ENCODE measurements at regions not wholly inside any gene's neighbourhood (a gene's known extent, or its start where the extent isn't known, plus 50 kb on each side); places are given as distances from the start of the nearest gene placed in this dataset.

DNA sequence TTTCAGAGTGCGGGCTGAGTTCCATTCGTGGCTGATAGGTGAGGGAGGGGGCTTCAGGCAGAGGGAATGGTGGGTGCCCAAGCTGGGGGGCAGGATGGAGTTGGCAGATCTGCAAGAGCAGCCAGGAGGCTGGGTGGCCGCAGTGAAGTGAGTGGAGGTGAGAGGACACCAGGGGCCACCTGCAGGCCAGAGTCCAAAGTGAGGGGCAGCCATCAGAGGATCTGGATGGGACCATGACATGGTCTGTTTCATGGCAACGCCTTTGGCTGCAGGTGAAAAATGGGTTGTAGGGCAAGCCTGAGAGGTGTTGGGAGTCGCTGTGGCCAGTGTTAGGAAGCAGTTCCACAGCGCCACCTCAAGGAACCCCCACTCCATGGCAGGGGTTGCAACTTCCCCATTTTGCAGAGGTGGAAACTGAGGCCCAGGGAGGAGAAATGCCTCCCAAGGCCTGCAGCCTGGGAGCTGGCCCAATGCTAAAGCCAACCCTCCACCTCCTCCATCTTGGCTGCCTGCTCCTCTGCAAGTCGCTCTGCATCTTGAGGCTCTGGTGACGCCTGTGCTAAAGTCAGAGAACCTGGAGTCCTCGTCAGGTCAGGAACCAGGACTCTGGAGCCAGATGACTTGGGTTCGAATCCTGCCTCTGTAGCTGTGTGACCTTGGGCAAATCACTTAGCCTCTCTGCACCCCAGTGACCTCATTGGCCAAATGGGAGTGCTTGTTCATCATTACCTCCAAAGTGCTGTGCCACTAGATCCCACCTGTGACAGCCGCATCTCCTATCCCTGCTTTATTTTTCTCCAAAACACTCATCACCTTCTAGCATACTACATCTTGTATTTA lies 153.8 kb downstream of the CEBPB start:
- DNase-seq: no peak

DNA sequence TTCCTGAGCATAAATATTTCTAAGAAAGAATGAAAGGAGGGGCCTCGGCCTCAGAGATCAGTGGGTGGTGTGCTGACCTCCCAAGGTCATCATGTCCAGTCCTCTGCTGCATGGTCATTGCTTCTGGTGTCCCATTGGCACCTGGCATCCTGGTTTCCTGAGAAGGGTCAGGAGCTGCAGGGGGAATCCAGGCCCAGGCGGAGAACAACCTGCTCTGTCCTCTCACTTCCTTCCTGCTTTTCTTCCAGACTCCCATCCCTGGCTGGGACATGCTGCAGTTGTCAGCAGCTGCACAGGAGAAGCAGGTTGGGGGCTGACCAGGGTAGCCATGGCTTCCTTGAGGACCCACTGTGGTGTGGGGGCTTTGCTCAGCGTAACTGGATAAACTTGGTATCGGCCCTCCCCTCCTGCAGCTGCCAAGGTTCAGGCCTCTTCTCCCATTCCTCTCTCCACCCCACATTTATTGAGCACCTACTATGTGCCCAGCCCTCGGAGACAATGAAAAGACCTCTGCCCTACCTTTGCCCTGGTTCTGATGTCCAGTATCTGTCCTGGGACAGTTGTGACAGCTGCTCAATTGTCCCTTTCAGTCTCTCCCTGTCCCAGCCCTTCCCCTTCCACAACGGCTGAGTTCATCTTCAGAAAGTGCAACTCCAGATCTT lies 155.2 kb downstream of the CEBPB start:
- DNase-seq: no peak

DNA sequence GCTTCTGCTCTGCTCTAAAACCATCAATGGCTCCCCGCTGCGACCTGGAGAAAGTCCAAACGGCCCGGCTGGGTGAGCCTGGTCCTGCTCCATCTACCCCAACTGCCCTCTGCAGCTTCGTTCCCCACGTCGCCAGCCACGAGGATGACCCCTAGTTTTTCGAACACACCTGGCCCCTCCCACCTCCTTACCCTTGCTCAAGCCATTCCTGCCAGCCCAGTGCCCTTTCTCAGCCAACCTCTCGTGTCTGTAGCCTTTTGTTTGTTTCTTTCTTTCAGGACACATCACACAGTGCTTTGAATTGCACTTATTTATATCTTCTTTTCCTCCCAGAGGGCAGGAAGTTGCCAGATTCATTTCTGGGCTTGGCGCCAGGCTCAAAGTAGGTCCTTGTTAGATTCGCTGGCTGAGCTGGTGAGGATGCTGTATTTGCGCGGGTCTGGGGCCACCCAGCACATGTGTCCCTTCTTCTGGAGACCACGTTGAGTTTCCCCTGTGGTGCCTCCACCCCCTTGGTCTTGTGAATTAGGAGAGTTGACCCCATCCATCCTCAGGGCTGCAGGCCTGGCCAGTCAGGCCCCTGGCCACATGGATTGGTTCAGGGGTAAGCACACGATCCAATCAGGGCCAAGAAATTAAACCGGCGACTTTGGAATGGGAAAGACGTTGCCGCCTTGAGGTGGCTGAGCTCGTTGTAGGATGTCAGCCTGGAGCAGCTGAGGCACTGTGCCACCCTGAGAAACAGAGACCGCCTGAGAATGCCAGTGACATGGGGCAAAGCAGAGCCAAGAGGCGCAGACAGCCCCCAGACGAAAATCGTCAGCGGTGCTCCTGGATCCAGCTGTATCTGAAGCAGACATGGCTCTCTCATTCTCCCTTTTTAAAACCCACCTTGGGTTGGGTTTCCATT lies 156.0 kb downstream of the CEBPB start:
- peak; percentile 51 to 74 for DNase-seq

DNA sequence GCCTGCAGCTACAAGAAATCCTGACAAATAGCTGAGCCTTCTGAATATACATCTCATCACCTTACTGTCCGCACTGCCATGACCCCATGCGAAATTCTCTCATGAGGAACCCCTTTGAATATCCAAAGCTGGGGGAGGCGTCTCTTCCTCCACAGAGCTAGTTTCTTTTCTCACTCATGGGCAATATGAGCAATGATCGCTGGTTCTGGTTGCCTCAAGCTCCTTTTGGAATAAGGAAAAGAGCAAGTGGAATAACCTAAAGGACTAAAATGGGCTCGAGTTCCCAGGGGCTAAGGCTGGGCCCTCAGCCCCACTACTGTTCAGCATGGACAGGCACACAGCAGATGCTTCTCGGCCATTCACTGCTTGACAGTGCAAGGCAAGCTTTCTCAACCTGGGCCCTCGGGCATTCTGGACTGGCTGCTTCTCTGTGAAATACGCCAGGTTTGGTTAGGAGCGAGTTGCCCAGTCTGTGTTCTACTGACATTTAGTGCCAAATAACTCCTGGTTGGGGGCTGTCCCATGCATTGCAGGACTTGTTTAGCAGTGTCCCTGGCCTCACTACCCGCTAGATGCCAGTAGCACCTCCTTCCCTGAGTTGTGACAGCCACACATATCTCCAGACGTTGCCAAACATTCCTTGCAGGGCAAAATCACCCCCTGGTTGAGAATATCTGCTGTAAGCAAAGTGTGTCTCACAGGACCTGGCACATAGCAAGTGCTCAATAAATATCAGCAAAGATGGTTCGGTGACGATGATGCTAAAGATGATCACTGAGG lies 156.8 kb downstream of the CEBPB start:
- DNase-seq: no peak

DNA sequence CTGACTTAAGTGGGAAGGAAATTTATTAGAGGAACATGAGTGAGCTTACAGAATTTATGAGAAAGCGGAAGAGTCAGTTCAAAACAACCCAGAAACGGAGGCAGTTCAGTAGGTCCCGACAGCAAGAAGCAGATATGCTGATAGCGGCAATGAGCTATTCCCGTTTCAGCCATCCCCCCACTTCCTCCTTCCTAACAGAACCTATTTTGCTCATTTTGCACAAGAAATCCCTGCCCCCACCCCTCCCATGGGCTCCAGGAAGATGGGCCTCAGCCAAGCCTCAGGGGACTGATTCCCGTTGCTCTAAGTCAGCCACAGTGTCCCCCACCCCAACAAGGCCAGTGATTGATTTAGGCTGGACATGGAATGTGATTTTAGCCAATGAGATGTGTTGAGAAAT lies 157.5 kb downstream of the CEBPB start:
- no peak for DNase-seq

DNA sequence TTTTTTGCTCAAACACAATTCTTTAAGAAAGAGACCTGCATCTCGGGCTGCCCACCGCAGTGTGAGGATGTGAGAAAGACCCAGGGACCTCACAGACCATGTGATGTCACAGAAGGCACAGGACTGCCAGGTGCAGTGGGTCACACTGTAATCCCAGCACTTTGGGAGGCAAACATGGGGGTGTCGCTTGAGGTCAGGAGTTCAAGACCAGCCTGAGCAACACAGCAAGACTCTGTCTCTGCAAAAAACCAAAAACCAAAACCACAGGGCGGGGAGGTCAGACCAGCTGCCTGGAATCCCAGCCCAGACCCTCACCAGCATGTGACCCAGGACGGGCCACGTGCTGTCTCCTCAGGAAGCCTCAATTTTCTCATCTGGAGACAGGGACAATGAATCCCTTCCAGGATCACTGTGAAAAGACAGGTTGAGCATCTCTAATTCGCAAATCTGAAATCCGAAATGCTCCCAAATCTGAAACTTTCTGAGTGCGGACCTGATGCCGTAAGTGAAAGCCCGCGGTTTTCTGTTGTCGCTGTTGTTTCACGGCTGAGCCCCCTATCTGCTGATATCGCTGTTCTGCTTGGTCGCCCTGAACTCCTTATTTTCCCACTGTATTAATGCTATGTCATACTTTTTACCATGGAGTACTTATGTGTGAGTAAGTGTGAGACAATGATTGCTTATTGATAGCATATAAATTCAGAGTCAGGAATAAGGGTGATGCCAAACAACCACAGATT lies 159.5 kb upstream of the PTPN1 start:
- no peak for DNase-seq

DNA sequence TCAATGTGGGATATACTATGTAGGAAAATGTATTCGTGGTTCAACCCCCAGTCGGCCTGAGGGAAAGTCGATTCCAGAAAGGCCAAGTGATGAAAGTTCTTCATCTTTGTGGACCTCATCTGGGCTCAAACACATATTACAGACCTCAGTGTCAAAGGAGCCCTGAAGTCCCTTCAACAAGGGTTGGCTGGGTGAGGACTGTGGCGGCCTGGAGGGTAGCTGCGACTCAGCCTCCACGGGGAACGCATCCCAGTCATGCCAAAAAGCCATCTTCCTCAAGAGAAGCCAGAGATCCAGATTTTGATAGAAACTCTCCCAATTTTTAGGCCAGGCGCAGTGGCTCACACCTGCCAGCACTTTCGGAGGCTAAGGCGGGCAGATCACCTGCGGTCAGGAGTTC lies 158.6 kb upstream of the PTPN1 start:
- DNase-seq: no peak

DNA sequence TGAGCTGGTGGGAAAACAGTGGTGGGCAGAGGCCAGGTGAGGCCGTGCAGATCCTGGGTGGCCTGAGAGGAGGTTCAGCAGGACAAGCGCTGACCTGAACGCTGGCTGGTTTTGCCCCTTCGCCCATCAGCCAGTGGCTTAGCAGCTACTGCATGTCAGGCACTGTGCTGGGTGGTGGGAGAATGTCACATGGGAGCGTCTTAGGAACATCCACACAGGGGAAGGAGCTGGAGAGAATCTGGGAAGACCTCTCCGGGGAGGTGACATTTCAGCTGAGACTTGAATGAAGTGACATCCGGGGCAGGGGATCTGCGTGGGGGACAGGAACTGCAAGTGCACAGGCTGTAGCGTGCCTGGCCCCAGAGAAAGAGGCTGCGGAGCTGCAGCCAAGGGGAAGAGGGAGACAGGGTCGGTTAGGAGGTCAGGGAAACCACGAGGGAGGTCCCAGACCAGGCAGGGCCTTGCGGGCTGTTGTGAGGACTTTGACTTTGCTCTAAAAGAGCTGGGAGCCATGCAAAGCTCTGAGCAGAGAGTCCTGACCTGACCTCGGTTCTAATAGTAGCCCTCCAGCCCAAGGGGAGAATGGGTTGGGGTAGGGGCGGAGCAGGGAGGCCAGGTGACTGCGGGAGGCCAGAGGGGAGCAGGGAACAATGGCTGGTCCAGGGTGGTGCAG lies 156.8 kb upstream of the PTPN1 start:
- DNase-seq: no peak

DNA sequence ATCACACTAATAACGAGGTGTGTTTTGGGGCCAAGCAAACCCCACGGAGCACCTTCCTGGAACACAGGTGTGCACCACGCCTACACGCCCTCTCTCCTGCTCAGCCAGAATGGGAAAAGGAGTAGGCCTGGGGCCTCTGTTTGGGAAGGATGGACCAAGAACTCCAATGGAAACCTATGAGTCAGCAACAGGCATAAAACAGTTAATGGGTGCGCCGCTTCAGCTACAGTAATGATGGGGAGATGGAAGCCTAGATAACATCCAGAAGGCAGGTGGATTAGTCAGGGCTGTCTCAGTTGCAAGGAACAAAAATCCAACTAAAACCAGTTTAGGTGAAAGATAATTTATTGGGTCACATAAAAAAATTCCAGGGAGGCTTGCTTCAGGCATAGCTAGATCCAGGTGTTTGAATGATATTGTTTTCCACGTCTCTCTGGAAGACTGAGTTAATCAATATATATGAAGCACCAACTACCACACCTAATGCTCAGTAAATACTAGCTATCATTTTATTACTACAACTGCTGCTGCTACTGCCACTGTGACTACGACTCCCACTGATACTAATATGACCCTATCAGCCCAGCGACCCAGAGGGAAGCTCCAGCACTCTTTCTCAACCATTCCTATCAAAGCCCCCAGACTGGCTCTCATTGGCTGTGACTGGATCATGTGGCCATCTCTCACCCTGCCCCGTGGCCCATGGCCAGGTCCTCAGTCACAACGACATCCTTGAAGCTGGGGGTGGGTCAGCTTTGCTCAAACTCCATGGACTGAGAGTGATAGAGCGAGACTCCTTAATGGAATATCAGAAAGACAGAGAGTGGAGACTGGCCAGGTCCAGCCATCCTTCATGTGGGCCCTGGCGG lies 155.2 kb upstream of the PTPN1 start:
- no peak for DNase-seq

DNA sequence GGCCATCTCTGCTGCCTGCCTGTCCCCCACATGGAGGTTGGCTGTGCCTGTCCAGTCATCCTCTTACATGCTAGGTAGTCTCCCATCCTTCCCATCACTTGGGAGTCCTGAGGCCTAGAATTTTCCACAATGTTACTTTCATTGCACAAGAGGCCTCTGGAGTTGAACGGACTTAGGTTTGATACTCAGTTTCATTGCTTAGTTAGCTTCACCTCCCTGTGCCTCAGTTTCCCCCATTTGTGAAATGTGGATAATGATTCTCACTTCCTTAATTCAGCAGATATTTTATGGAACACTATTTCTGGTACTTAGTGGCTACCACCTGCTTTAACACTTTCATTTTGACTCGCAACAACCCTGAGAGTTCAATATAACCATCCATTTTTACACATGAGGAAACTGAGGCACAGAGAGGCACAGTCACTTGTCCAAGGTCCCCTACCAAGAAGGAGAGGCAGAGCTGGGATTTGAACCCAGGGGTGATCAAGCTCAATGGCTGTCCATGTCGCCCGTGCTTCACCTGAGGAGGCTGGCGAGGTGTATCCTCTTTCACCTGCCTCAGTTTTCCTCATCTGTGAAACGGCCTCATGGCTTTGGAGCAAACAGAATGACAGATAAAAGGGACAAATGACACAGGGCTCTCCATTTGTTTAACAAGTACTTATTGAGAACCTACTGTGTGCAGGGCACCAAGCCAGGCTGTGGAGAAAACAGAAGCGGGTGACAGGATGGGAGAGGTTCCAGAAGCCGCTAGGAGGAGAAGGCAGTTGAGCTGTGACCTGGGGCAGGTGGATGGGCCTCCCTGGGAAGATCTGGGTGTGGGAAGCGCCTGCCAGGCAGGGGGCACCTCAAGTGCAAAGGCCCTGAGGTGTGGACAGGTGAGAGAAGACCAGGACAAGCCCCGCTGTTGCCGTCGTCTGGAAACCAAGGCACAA lies 154.3 kb upstream of the PTPN1 start:
- DNase-seq: no peak

DNA sequence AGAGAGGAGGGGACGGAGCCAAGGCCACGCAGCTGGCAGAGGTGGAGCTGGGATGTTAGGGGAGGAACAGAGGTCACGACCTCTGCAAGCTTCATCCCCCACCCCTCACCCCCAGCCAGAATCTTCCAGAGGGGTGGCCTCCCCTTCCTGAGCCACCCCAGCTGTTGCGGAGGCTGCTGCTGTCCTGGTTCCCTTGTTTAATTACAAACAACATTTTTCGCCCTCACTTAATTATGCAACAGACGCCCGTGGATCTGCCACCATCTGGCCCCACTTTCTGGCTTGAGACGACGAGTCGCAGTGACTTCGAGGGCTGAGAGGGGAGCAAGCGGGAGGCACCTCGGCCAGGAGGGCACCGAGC lies 153.7 kb upstream of the PTPN1 start:
- DNase-seq: no peak

DNA sequence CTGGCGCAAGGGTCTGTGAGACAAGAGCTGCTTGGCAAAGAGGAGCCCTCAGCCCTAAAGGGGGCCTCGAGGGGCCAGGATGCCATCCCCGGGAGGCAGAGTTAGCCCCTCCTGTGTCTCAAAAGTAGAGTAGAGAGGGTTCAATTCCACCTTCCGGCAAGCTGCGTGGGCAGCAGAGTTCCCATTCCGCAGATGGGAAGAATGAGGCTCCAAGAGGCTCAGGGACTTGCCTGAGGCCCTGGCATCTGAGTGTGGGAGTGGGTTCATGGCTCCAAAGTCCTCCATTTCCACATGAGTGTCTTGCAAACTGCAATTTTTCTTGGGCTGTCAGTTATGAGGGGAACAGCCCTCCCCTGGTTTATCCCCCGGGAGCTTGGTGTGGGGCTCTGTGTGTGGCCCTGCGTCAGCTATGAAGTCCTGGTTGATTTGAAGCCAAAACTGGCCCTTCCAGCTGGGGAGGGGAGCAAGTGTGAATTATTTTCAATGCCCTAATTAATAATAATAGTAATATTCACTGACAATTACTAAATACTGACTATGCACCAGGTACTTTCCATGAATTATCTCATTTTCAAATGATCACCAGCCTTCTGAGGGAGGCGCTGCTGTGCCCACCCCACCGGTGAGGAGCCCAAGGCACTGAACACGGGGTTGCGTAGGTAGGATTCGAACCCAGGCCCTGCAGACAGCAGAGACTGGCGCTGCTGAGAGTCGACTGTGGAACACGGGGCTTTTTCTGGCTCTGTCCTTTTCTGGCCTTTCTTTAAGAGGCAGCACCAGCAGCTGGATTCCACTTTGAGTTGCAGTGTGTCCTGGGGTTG lies 153.0 kb upstream of the PTPN1 start:
- no peak for DNase-seq

DNA sequence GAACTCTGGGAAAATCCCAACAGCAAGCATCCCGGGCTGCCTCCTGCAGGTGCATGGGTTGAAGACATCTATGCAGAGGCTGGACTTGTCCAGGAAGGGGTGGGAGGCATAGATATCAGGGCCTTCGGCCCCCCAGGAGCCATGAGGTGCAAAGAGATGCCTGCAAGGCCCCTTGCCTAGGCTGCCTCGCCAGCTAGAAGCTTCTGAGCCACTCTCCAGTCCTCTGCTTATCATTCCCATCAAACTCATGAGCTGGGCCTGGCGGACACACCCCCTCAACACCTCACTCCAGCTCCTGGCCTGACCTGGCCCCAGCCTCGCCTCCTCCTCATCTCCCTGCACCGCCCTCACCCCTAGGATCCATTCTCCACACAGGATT lies 152.4 kb upstream of the PTPN1 start:
- no peak for DNase-seq

DNA sequence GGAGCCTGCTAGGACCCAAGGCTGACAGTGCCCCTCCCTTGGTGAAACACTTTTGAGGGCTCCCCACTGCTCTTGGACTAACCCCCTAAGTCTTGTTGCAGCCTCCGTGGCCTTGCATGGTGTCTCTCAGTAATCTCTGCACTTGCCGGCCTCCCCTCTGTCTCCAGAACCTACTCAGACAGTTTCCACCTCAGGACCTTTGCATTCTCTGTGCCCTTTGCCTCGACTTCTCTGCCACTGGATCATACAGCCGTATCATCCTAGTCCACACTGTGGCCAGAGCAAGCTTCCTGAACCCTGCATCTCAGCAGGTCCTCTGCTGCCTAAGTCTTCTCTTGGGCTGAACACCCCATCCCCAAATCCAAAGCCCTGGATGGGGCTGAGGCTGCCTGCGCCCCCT lies 152.0 kb upstream of the PTPN1 start:
- no peak for DNase-seq

DNA sequence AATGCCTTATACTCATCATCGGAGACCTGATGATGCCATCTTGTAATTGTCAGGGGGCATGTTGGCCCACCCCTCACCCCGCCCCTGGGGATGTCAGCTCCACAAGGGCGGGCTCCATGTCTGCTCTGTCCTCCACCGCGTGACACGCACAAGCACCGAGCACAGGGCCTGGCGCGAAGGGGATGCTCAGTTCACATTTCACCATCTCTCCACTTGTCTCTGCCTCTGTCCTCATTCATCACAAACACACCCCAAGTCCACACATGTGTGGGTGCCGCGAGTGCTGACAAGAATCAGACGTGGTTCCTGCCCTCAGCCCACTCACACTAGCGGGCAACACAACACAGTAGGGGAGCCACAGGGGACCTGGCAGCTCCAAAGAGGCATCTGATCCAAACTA lies 151.2 kb upstream of the PTPN1 start:
- no peak for DNase-seq

DNA sequence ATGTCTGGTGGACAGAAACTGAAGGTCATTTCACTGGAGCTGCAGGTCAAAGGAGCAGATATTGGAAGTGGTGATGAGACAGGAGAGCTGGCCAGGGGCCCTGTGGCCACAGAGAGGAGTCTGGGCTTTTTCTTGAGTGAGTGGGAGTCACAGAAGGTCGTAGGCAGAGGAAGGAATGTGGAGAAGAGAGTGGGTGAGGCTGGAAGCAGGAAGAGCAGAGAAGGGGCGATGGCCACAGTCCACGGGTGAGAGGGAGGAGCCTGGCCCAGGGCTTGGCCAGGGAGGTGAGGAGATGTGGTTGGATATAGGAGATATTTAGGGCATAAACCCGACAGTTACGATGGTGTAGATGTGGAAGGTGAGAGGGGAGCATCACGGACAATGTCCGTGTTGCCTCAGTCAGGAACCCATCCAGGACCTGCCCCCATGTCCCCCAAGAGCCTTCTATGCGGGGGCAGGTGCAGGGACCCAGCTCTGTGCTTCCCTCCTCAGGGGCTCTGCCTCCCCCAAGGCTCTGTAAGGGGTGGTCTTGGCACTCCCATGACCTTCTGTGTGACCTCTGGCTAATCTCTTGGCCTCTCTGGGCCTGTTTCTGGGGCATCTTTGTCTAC lies 150.5 kb upstream of the PTPN1 start:
- DNase-seq: no peak

DNA sequence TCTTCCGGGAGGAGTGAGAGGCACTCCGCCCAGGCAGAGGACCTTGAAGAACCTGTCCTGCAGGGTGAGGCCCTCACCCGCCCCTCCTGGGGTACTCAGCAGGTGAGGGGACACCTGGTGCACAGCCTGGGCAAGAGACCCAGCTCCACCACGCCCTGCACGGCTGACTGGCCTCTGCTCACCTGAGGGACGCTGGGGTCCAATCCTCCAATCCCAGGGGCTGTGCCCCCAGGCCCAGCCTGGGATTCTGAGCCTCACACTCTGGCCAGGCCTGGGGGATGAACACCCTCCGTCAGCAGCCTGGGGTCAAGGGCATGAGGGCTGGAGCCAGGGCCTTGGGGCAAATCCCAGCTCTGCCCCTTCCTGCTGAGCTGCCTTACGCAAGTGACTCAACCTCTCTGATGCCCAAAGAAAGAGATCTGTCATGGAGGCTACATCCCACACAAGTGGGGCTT lies 149.9 kb upstream of the PTPN1 start:
- DNase-seq: no peak

DNA sequence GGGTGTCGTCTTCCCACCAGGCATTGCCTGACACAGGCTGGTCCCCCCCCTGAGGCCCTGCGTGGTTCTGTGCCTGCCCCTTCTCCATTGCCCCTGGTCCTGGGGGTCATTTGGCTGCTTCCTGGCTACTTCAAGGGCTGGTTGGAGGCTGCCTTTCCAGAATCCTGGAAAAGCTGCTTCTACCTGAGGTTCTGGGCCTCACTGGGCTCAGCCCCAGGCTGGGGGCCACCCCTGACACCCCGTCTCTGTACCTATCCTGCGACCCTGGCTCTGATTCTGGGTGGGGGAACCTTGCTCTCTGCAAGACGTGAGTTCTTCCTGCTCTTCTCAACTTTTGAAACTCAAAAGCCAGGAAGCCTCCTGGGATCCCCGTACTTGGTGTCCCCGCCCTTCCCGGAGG lies 149.3 kb upstream of the PTPN1 start:
- DNase-seq: no peak

Data from NCI-H2081 (cell line).